ENCODE measurements at regions not wholly inside any gene's neighbourhood (a gene's known extent, or its start where the extent isn't known, plus 50 kb on each side); places are given as distances from the start of the nearest gene placed in this dataset.

DNA sequence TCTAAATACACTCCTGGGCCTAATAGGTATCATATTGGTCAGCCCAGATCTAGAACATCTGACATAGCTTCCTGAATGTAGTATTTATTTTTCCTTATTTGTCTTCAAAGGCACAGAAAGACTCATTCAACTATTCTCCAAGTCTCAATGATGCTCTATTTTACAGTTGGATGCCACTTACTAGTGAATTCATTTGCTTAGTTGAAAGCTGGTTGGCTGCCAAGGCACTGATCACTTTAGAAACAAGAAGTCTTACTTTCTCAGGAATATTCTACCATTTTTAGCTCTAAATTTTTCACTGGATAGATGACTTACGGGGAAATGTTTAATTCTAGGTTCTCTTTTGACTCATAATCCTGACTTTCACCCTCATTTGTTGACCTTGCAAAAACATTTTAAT is 863.4 kb downstream of the SORCS1 start:
- DNase-seq (ENCODE audit: low read depth): no peak
- H3K4me3 ChIP-seq (replicated peaks; ENCODE audit: low read depth, low read length): no peak overlapping the region
- TF ChIP-seq, protein P1, sequence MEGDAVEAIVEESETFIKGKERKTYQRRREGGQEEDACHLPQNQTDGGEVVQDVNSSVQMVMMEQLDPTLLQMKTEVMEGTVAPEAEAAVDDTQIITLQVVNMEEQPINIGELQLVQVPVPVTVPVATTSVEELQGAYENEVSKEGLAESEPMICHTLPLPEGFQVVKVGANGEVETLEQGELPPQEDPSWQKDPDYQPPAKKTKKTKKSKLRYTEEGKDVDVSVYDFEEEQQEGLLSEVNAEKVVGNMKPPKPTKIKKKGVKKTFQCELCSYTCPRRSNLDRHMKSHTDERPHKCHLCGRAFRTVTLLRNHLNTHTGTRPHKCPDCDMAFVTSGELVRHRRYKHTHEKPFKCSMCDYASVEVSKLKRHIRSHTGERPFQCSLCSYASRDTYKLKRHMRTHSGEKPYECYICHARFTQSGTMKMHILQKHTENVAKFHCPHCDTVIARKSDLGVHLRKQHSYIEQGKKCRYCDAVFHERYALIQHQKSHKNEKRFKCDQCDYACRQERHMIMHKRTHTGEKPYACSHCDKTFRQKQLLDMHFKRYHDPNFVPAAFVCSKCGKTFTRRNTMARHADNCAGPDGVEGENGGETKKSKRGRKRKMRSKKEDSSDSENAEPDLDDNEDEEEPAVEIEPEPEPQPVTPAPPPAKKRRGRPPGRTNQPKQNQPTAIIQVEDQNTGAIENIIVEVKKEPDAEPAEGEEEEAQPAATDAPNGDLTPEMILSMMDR (IDR thresholded peaks at IDR 0.05; ENCODE audit: low read length, missing control alignments): no peak

GRCh38 chr10:106296750-106297392 is 867.6 kb downstream of the SORCS1 start:
- no peak overlapping the region for H3K4me3 ChIP-seq (replicated peaks; ENCODE audit: low read depth, low read length)
- DNase-seq (ENCODE audit: low read depth): no peak

DNA sequence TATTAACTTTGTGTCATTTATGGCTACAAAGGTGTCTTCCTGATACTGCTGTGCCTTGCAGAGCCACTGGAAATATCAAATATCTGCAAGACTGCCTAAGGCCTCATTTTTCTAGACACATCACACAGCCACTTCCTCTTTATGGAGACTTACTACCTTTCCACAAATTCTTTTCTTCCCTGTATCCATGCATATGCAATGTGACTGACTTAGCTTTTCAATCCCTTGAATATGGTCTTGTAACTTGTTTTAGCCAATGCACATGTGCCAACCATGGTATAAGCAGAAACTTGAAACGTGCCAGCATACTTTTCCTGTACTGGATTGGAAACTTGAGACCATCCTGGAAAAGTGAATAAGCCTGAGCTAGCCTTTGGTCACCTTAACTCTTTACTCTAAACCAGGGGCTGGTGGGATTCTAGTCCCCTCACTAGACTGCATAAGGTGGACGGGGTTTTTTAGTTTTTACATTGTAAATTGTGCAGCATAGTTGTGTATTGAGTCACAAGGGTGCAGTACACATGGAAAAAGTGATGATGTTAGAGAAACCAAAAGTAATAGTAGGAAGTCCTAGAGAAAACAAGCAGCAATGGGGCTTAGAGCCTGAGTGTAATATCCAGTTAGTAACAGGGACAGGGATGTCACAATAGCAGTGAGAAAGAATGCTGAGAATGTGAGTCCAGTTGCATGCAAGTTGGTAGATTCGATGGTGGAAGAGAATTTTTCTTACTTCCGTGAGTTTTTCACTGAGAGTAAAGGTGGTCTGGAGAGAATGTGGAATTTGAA is 879.5 kb downstream of the SORCS1 start:
- DNase-seq (ENCODE audit: low read depth): peak; percentile 62
- TF ChIP-seq, protein P1 (IDR thresholded peaks at IDR 0.05; ENCODE audit: low read length, missing control alignments): no peak
- no peak overlapping the region for H3K4me3 ChIP-seq (replicated peaks; ENCODE audit: low read depth, low read length)

More at GRCh38 chr10:106296750-106297392, 867.6 kb downstream of the SORCS1 start:
- TF ChIP-seq, protein P1 (IDR thresholded peaks at IDR 0.05; ENCODE audit: low read length, missing control alignments): no peak

GRCh38 chr10:106280896-106281460 is 883.5 kb downstream of the SORCS1 start:
- no peak overlapping the region for H3K4me3 ChIP-seq (replicated peaks; ENCODE audit: low read depth, low read length)
- no peak for DNase-seq (ENCODE audit: low read depth)
- TF ChIP-seq, protein P1 (IDR thresholded peaks at IDR 0.05; ENCODE audit: low read length, missing control alignments): no peak

DNA sequence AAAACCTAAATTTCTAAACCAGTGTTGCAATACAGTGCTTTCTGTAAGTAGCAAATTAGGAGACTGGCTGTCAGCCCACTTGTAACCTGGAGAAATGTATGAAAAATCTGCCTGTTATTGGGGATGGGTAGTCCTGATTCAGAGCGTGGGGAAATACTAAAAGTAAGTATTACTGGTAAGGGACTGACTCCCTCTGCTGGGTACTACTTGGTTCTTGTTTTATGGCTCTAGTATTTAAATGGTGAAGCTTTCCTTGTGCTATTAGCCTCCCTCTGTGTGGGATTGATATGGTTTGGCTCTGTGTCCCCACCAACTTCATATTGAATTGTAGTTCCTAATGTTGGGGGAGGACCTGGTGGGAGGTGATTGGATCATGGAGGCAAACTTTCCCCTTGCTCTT is 886.1 kb downstream of the SORCS1 start:
- TF ChIP-seq, protein P1 (IDR thresholded peaks at IDR 0.05; ENCODE audit: low read length, missing control alignments): no peak
- H3K4me3 ChIP-seq (replicated peaks; ENCODE audit: low read depth, low read length): no peak overlapping the region
- peak; percentile 31 for DNase-seq (ENCODE audit: low read depth)

DNA sequence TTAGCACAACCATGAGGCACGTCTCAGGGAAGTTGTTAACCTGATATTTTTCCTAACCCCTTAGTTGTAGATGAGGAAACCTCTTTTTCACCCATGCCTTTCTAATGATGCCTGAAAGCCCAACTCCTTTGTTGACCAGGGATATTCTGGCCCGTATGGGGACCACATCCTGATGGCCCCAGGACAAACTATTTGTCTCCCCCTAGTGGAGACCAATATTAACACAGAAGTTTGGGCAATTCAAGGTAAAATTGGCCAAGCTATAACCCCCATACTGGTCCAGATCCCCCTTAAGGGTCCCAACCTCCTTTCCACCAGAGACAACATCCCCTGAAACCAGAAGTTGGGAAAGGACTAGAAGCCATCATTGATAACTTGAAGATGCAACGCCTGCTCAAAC is 893.3 kb downstream of the SORCS1 start:
- TF ChIP-seq, protein P1 (IDR thresholded peaks at IDR 0.05; ENCODE audit: low read length, missing control alignments): peak; percentile 35
- no peak overlapping the region for H3K4me3 ChIP-seq (replicated peaks; ENCODE audit: low read depth, low read length)
- DNase-seq (ENCODE audit: low read depth): no peak
